Keratinocyte (primary cell): ENCODE measurements at regions not wholly inside any gene's neighbourhood (a gene's known extent, or its start where the extent isn't known, plus 50 kb on each side); places are given as distances from the start of the nearest gene placed in this dataset.

Source experiments
- EZH2 ChIP-seq: IDR thresholded peaks from one replicate; pipeline ENCODE4 v1.6.1; 2012; ENCODE audit warnings: inconsistent platforms, mild to moderate bottlenecking, low read length, moderate library complexity
- TF ChIP-seq, protein P1 (sequence below), 3 experiments: IDR thresholded peaks in 1 of 3; conservative IDR thresholded peaks in 1 of 3; optimal IDR thresholded peaks in 1 of 3; 2 replicates in 2 of 3; 3 replicates in 1 of 3; pipeline versions ENCODE3 to v1.5.1; 2011; ENCODE audit warnings: low read length in 3 of 3, mild to moderate bottlenecking in 3 of 3, moderate library complexity in 2 of 3, control low read depth in 1 of 3, inconsistent platforms in 1 of 3; ENCODE audit not compliant: insufficient read depth in 2 of 3; ENCODE audit errors: extremely low read depth in 1 of 3

DNA sequence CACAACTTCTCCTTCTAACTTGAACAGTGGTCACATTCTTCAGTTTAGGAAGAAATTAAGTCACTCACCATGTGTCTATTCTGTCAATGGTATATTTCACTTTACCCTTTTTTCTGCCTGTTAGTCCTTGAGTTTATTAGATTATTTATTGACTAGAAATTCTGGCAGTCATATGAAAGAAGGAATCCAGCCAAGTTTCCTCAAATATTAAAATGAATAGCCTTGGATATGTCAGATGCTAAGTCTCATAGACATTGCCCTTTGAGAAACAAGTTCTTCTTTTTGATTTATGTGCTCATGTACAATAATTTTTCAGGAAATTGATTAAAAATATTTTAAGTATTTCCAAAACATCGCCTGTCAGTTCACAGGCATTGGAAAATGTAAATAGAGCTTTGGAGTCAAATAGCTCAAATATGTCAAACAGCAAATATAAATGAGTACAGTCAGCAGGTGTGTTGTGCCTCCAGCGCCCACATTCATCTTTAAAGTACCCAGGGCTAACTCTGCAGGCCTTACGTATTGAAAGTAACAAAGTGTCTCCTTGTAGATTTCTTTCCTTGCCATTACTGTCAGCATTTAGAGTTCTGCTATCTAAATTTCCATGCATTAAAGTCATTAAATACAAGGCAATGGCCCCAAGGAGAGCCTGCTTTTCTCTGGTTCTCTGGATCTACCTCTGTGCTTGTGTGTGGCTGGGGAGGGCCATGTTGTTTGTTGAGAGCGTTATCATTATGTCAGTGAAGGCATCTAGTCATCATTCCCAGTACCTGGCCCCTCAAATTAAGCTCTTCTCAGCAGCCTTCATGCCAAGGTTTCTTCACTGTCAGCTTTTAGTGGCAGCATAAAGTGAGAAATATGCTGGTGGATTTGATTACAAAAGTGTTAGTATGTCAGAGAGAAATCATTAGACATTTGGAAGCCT, 76.3 kb upstream of the TRPC4 start:
- TF ChIP-seq, protein P1, sequence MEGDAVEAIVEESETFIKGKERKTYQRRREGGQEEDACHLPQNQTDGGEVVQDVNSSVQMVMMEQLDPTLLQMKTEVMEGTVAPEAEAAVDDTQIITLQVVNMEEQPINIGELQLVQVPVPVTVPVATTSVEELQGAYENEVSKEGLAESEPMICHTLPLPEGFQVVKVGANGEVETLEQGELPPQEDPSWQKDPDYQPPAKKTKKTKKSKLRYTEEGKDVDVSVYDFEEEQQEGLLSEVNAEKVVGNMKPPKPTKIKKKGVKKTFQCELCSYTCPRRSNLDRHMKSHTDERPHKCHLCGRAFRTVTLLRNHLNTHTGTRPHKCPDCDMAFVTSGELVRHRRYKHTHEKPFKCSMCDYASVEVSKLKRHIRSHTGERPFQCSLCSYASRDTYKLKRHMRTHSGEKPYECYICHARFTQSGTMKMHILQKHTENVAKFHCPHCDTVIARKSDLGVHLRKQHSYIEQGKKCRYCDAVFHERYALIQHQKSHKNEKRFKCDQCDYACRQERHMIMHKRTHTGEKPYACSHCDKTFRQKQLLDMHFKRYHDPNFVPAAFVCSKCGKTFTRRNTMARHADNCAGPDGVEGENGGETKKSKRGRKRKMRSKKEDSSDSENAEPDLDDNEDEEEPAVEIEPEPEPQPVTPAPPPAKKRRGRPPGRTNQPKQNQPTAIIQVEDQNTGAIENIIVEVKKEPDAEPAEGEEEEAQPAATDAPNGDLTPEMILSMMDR (optimal IDR thresholded peaks at IDR 0.05 in 1 of 3, IDR thresholded peaks at IDR 0.05 in 1 of 3, conservative IDR thresholded peaks at IDR 0.05 in 1 of 3; ENCODE audit: extremely low read depth in 1 of 3, insufficient read depth in 2 of 3, low read length in 3 of 3) = no peak
- no peak for TF ChIP-seq EZH2
